Esophagus squamous epithelium (tissue), 5 donors: ENCODE measurements at regions not wholly inside any gene's neighbourhood (a gene's known extent, or its start where the extent isn't known, plus 50 kb on each side); places are given as distances from the start of the nearest gene placed in this dataset.

Source experiments
- DNase-seq: peaks from one replicate; lab custom pipeline; 2025; lab: John Stamatoyannopoulos, UW
- H3K27ac ChIP-seq, 4 donors: fragments of 200-600 bp; sonication (generic); one replicate each; pipeline ENCODE4 v1.5.1; 2016 to 2019; ENCODE audit warnings: mild to moderate bottlenecking in 1 of 4
- H3K27me3 ChIP-seq, 4 donors: fragments of 200-600 bp; sonication (generic); 1 replicate in 3 of 4; 2 replicates in 1 of 4; pipeline versions ENCODE4 v1.5.1 to v1.6.0; 2017 to 2021; ENCODE audit warnings: antibody characterized with exemption in 1 of 4
- H3K36me3 ChIP-seq, 3 donors: fragments of 200-600 bp; sonication (generic); one replicate each; pipeline ENCODE4 v1.5.1; 2016 to 2019
- H3K4me1 ChIP-seq, 3 donors: fragments of 200-600 bp; sonication (generic); one replicate each; pipeline ENCODE4 v1.5.1; 2017 to 2019
- H3K4me3 ChIP-seq, 4 donors: fragments of 200-600 bp; sonication (generic); 1 replicate in 3 of 4; 2 replicates in 1 of 4; pipeline ENCODE4 v1.5.1; 2016 to 2019; ENCODE audit warnings: mild to moderate bottlenecking in 2 of 4, moderate library complexity in 1 of 4
- H3K9me3 ChIP-seq, 3 donors: fragments of 200-600 bp; sonication (generic); one replicate each; pipeline ENCODE4 v1.5.1; 2016 to 2019
- CTCF ChIP-seq, 6 experiments: fragments of 450-650 bp in 4 of 6; fragments of 200-600 bp in 2 of 6; sonication (generic) in 2 of 6; IDR thresholded peaks; one replicate each; pipeline ENCODE4 v1.5.1; 2016 to 2019; ENCODE audit warnings: antibody characterized with exemption in 6 of 6, mild to moderate bottlenecking in 4 of 6, moderate library complexity in 4 of 6
- POLR2A ChIP-seq, 4 donors: fragments of 450-650 bp; IDR thresholded peaks; one replicate each; pipeline ENCODE4 v1.6.1; 2017; ENCODE audit warnings: antibody characterized with exemption in 4 of 4, mild to moderate bottlenecking in 4 of 4, moderate library complexity in 3 of 4
- WGBS, 2 donors: methylation state at CpG; one replicate each; pipeline ENCODE4 v1.1.5; 2018; 5-methylcytosine and 5-hydroxymethylcytosine counted together
- intact Hi-C: fragments of 100-400 bp; cut with DNase I; formaldehyde crosslinking; loops from one replicate; pipeline ENCODE4 v1.15.0; 2022
- donor health status: DM: yes; HTN: yes; CAD: no.

DNA sequence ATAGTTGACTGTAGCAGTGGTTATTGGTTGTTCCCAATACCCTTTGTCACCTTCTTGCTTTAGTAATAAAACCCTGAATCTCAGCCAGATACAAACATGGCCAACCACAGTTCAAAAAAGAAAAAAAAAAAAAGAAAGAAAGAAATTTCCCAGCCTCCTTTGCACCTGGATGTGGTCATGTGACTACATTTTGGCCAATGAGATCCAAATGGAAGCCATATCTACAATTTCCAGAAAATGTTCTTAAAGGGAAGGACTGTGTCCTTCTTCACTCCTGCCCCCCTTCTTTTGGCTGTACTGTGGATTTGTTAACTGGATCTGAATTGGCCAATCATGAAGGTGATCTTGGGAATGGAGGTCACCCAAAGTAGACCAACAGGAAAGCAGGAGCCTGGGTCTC lies 141.9 kb downstream of the SOX9 start:
- H3K4me3 ChIP-seq = no peak overlapping the region
- DNase-seq = no peak
- H3K9me3 ChIP-seq = no peaks in the 10 kb centered on the region
- H3K27me3 ChIP-seq = peaks cover 0 to 12% (median 0%) of the 10 kb centered on the region in 4 donors
- H3K36me3 ChIP-seq = no peaks in the 10 kb centered on the region
- intact Hi-C loops = no loop called here
- peaks cover 0 to 5% (median 0%) of the 10 kb centered on the region in 3 donors for H3K4me1 ChIP-seq
- TF ChIP-seq CTCF (IDR thresholded peaks at IDR 0.05) (no peak), POLR2A (IDR thresholded peaks at IDR 0.05) (no peak)
- no peak overlapping the region for H3K27ac ChIP-seq

DNA sequence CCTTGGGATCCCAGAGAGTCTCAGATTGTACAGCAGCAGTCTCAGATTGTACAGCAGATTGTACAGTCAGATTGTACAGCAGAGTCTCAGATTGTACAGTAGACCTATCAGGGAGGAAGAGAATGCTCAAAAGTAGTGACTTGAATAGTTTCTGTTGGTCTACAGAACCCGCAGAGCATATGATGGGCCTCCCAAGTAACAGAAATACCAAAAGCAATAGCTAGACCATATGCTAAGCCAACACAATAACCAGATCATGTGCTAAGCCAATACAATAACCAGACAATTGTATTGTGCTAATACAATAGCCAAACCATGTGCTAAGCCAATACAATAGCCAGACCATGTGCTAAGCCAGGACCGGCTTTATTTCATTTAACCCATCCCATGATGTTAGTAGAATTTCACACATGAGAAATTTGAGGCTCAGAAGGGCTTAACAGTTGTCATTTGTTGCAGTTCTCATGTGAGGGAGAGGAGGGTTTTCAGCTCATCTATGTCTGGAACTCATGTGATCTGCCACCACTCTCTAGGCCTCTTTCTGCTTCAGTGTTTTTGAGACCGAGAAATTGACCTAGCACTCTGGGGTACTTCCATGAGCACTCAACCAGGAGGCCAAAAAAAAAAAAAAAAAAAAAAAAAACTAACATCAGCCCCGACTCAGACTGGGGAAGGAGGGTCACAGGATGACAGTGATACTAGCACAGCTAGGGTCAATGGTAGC lies 144.0 kb downstream of the SOX9 start:
- intact Hi-C loops = no loop called here
- no peaks in the 10 kb centered on the region for H3K9me3 ChIP-seq
- DNase-seq = no peak
- H3K27ac ChIP-seq = no peak overlapping the region
- H3K4me3 ChIP-seq = no peak overlapping the region
- peaks cover 0 to 12% (median 0%) of the 10 kb centered on the region in 4 donors for H3K27me3 ChIP-seq
- peaks cover 0 to 5% (median 0%) of the 10 kb centered on the region in 3 donors for H3K4me1 ChIP-seq
- TF ChIP-seq POLR2A (IDR thresholded peaks at IDR 0.05) (no peak), CTCF (IDR thresholded peaks at IDR 0.05) (no peak)
- 77 to 92% methylated on average over 3 to 4 of the region's 4 CpGs for WGBS, 2 donors
- H3K36me3 ChIP-seq = no peaks in the 10 kb centered on the region

- Histone ChIP-seq H3K9me3 (no peaks in the 10 kb centered on the region), H3K27ac (no peak overlapping the region), H3K4me1 (peaks cover 0 to 12% (median 0%) of the 10 kb centered on the region in 3 donors), H3K36me3 (no peaks in the 10 kb centered on the region), H3K27me3 (peaks cover 0 to 12% (median 0%) of the 10 kb centered on the region in 4 donors), H3K4me3 (no peak overlapping the region)
- no peak for DNase-seq
- 14 to 21% methylated on average over 13 of the region's 13 CpGs for WGBS, 2 donors
- TF ChIP-seq CTCF (IDR thresholded peaks at IDR 0.05) (no peak), POLR2A (IDR thresholded peaks at IDR 0.05) (no peak)
- intact Hi-C loops = no loop called here
Measured at GRCh38 chr17:72266112-72266775, 145.4 kb downstream of the SOX9 start.

DNA sequence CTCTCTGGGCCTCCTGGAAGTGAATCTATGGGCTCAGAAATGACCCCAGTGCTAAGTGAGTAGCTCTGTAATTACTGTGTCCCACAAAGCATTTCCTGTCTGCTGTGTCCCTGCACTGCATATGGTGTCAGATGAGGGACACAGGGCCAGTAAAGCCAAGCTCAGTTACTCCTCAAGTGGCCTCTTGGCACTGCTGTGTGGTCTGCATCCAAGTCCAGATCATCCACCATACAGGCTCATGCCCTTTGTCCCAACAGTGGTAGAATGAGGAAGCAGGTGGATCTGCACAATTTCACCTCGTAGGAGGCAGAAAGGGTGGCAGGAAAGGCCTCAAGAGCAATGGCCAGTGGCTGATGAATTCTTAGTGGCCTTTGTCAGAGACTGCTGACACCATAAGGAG lies 146.8 kb downstream of the SOX9 start:
- intact Hi-C loops = no loop called here
- H3K36me3 ChIP-seq = no peaks in the 10 kb centered on the region
- no peak overlapping the region for H3K4me3 ChIP-seq
- no peak for DNase-seq
- no CpG with 5 or more reads among the region's 1 CpG for WGBS, 2 donors
- peaks cover 0 to 13% (median 0%) of the 10 kb centered on the region in 3 donors for H3K4me1 ChIP-seq
- H3K9me3 ChIP-seq = no peaks in the 10 kb centered on the region
- TF ChIP-seq CTCF (IDR thresholded peaks at IDR 0.05) (no peak), POLR2A (IDR thresholded peaks at IDR 0.05) (no peak)
- H3K27ac ChIP-seq = no peak overlapping the region
- H3K27me3 ChIP-seq = peaks cover 0 to 12% (median 0%) of the 10 kb centered on the region in 4 donors

DNA sequence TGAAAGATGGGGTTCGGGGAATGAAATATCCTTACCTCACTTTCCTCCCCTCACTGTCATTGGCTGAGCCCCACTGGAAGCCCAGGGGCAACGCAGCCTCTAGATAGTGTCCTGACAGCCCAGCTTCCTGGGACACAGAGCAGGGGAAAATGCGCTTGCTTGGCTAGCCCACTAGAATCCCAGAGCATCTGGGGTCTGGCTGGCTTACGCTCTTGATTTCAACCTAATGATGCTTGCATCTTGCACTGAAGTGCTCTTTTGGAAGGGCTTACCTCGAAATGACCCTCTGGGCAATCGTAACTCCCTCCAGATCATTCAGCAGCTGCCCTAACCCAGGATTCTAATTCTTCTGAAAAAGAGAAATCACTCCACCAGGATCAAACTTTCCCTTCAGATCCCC lies 147.6 kb downstream of the SOX9 start:
- intact Hi-C loops = no loop called here
- DNase-seq = no peak
- Histone ChIP-seq H3K27ac (no peak overlapping the region), H3K9me3 (no peaks in the 10 kb centered on the region), H3K27me3 (peaks cover 0 to 12% (median 0%) of the 10 kb centered on the region in 4 donors), H3K4me3 (no peak overlapping the region), H3K36me3 (no peaks in the 10 kb centered on the region), H3K4me1 (peaks cover 0 to 21% (median 0%) of the 10 kb centered on the region in 3 donors)
- TF ChIP-seq CTCF (IDR thresholded peaks at IDR 0.05) (no peak), POLR2A (IDR thresholded peaks at IDR 0.05) (no peak)
- WGBS, 2 donors = 73 to 75% methylated on average over 5 to 6 of the region's 6 CpGs
